ENCODE measurements at regions not wholly inside any gene's neighbourhood (a gene's known extent, or its start where the extent isn't known, plus 50 kb on each side); places are given as distances from the start of the nearest gene placed in this dataset.

- Histone ChIP-seq H3K27me3 (no peaks in the 10 kb centered on the region), H3K4me3 (no peak overlapping the region), H3K4me1 (no peaks in the 10 kb centered on the region), H3K9me3 (peaks cover 0 to 2% (median 0%) of the 10 kb centered on the region in 4 donors), H3K36me3 (no peaks in the 10 kb centered on the region), H3K27ac (no peak overlapping the region)
- 77 to 90% methylated on average over 3 of the region's 3 CpGs for WGBS, 2 donors
- TF ChIP-seq POLR2AphosphoS5 (IDR thresholded peaks at IDR 0.05) (no peak), POLR2A (IDR thresholded peaks at IDR 0.05) (no peak), EP300 (IDR thresholded peaks at IDR 0.05) (no peak), CTCF (IDR thresholded peaks at IDR 0.05) (no peak)
- intact Hi-C loops (cut with DNase I): no loop called here
- DNase-seq: no peak
These were observed 185.0 kb upstream of the FOXF1 start for GRCh38 chr16:86325360-86325759.

DNA sequence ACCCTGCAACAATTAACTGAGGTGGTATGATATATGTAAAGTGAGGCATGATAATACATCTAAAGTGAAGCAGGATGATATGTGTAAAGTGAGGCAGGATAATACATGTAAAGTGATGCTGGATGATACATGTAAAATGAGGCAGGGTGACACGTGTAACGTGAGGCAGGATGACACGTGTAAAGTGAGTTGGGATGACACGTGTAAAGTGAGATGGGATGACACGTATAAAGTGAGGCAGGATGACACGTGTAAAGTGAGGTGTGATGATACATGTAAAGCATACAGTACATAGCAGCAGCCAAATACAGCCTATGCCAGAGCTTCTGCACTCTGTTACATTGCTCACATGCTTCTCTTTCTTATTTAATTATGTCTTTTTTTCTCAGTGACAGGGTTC lies 184.4 kb upstream of the FOXF1 start:
- H3K9me3 ChIP-seq: peaks cover 0 to 2% (median 0%) of the 10 kb centered on the region in 4 donors
- H3K36me3 ChIP-seq: no peaks in the 10 kb centered on the region
- 92 to 94% methylated on average over 6 of the region's 6 CpGs for WGBS, 2 donors
- intact Hi-C loops (cut with DNase I): no loop called here
- no peaks in the 10 kb centered on the region for H3K4me1 ChIP-seq
- TF ChIP-seq POLR2A (IDR thresholded peaks at IDR 0.05): no peak
- TF ChIP-seq EP300 (IDR thresholded peaks at IDR 0.05): no peak
- no peak for TF ChIP-seq CTCF (IDR thresholded peaks at IDR 0.05)
- no peak for TF ChIP-seq POLR2AphosphoS5 (IDR thresholded peaks at IDR 0.05)
- H3K4me3 ChIP-seq: no peak overlapping the region
- no peak for DNase-seq
- no peaks in the 10 kb centered on the region for H3K27me3 ChIP-seq
- no peak overlapping the region for H3K27ac ChIP-seq

DNA sequence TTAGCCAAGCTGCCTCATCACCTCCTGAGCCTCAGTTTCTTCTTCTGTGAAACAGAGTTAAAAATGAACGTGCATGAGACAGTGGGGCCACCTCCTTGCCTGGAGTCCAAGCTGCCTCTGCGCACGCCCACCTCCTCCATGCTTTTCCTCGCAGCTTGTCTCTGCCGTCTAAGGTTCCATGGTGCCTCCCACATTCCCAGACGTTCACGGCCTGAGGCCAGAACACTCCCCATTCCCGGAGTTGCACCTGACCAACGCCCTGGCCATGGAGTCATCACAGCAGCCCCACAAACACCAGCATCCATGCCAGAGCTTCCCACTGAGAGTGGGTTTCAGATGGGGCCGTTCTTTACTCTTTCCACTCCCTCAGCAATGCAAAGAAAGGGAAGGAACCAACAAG lies 183.0 kb upstream of the FOXF1 start:
- WGBS, 2 donors: 61 to 77% methylated on average over 10 of the region's 10 CpGs
- TF ChIP-seq POLR2AphosphoS5 (IDR thresholded peaks at IDR 0.05) (no peak), CTCF (IDR thresholded peaks at IDR 0.05) (no peak), EP300 (IDR thresholded peaks at IDR 0.05) (no peak), POLR2A (IDR thresholded peaks at IDR 0.05) (no peak)

GRCh38 chr16:86330906-86331305 lies 179.4 kb upstream of the FOXF1 start:
- Histone ChIP-seq H3K4me3 (no peak overlapping the region), H3K4me1 (no peaks in the 10 kb centered on the region), H3K9me3 (no peaks in the 10 kb centered on the region), H3K36me3 (no peaks in the 10 kb centered on the region), H3K27me3 (no peaks in the 10 kb centered on the region), H3K27ac (no peak overlapping the region)
- intact Hi-C loops (cut with DNase I): no loop called here
- WGBS, 2 donors: 53 to 70% methylated on average over 14 of the region's 14 CpGs
- TF ChIP-seq CTCF (IDR thresholded peaks at IDR 0.05): no peak
- no peak for TF ChIP-seq EP300 (IDR thresholded peaks at IDR 0.05)
- no peak for TF ChIP-seq POLR2AphosphoS5 (IDR thresholded peaks at IDR 0.05)
- no peak for TF ChIP-seq POLR2A (IDR thresholded peaks at IDR 0.05)
- DNase-seq: no peak

More for the DNA sequence above, 183.0 kb upstream of the FOXF1 start:
- Histone ChIP-seq H3K9me3 (peaks cover 0 to 2% (median 0%) of the 10 kb centered on the region in 4 donors), H3K36me3 (no peaks in the 10 kb centered on the region), H3K27ac (no peak overlapping the region), H3K4me1 (no peaks in the 10 kb centered on the region), H3K27me3 (no peaks in the 10 kb centered on the region), H3K4me3 (no peak overlapping the region)
- intact Hi-C loops (cut with DNase I): no loop called here
- no peak for DNase-seq

DNA sequence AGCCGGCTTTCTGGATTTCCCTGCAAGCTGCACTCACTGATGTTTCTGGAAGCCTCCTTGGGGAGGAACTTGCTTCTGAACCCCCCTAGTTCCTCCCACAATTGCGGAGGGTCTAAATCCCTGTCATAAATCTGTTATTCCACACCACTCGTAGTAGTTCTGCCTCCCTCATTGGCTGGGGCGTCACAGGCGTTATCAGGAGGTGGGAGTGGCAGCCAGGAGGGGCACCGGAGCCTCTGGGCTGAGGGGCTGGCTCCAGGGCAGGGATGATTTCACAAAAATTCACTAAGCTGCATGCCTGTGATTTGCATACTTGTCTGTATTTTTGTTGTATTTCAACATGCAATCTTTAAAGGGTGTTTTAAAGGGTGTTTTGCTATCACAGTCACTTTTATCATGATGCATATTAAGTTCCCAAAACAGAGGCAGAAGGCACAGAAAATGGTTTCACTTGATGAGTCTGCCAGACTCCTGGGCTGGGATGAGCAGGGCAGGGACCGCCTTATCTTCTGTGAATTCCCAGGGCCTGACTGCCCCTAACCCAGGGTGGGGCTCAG lies 176.2 kb upstream of the FOXF1 start:
- DNase-seq: no peak
- Histone ChIP-seq H3K4me3 (no peak overlapping the region), H3K4me1 (no peaks in the 10 kb centered on the region), H3K27me3 (no peaks in the 10 kb centered on the region), H3K36me3 (no peaks in the 10 kb centered on the region), H3K9me3 (no peaks in the 10 kb centered on the region), H3K27ac (no peak overlapping the region)
- intact Hi-C loops (cut with DNase I): no loop called here
- WGBS, 2 donors: 21 to 23% methylated on average over 7 of the region's 7 CpGs
- TF ChIP-seq EP300 (IDR thresholded peaks at IDR 0.05) (no peak), POLR2AphosphoS5 (IDR thresholded peaks at IDR 0.05) (no peak), POLR2A (IDR thresholded peaks at IDR 0.05) (no peak), CTCF (IDR thresholded peaks at IDR 0.05) (no peak)

Measured in sigmoid colon (tissue), 6 donors.